K562 (cell line): ENCODE measurements at regions not wholly inside any gene's neighbourhood (a gene's known extent, or its start where the extent isn't known, plus 50 kb on each side); places are given as distances from the start of the nearest gene placed in this dataset.

ENCODE experiments used
- ATAC-seq: fragments of 200-7000 bp; cut with Tn5 transposase; 3 replicates; pipeline ENCODE4 v1.9.1; 2020; ENCODE audit warnings: moderate library complexity
- BruUV-seq: library from RNA; stranded (reverse); fragments of 400-500 nt; replicated peaks from 2 replicates; lab custom pipeline; 2021; lab: Mats Ljungman, UMichigan
- CTCF ChIA-PET: fragments of 300-600 bp; formaldehyde crosslinking; extraction: SDS; loops from one replicate; lab custom pipeline; 2021; ENCODE audit warnings: low intra/inter-chr PET ratio; lab: Yijun Ruan, JAX
- POLR2A ChIA-PET: fragments of 300-600, 350-650 bp; sonication (Branson Sonifier 250); formaldehyde crosslinking; extraction: SDS; loops from one replicate; lab custom pipeline; 2021; ENCODE audit warnings: antibody characterized with exemption, inconsistent platforms; lab: Yijun Ruan, JAX
- DNase-seq, 4 experiments: peaks; one replicate each; pipeline versions ENCODE4 v3.0.0 to v3.0.0-alpha.2; 2011 to 2018; ENCODE audit warnings: low spot score in 3 of 4, mixed read lengths in 3 of 4; ENCODE audit errors: extremely low read depth in 1 of 4
- FAIRE-seq: peaks from 2 replicates; lab custom pipeline; 2011; peaks lifted over from hg19 to GRCh38; lab: Jason Lieb, UNC
- H2AFZ ChIP-seq: 2 replicates; pipeline ENCODE4 v1.6.0; 2011; ENCODE audit warnings: low read depth, low read length, control low read depth, inconsistent platforms
- H3K27ac ChIP-seq: fragments of 200-600 bp; 3 replicates; pipeline ENCODE4 v1.8.0; 2011; ENCODE audit warnings: low read depth, mild to moderate bottlenecking, control low read depth, inconsistent platforms, low read length, moderate library complexity, mixed read lengths; ENCODE audit errors: extremely low read depth
- H3K27me3 ChIP-seq, 2 experiments: fragments of 300-600 bp in 1 of 2; 2 replicates in 1 of 2; 3 replicates in 1 of 2; pipeline versions ENCODE4 v1.6.0 to v1.8.0; 2011; ENCODE audit warnings: inconsistent platforms in 2 of 2, low read length in 2 of 2, mild to moderate bottlenecking in 1 of 2, mixed read lengths in 1 of 2, moderate library complexity in 1 of 2; ENCODE audit not compliant: control insufficient read depth in 2 of 2, insufficient read depth in 2 of 2
- H3K36me3 ChIP-seq: fragments of 300-600 bp; 3 replicates; pipeline ENCODE4 v1.8.0; 2011; ENCODE audit warnings: mild to moderate bottlenecking, low read length, inconsistent platforms; ENCODE audit not compliant: control insufficient read depth, insufficient read depth
- H3K4me1 ChIP-seq, 2 experiments: fragments of 200-600 bp in 1 of 2; replicated peaks in 1 of 2; 2 replicates in 1 of 2; 3 replicates in 1 of 2; pipeline versions ENCODE4 v1.5.1 to v1.8.0; 2011; ENCODE audit warnings: inconsistent platforms in 2 of 2, low read length in 2 of 2, mild to moderate bottlenecking in 1 of 2, mixed read lengths in 1 of 2, moderate library complexity in 1 of 2; ENCODE audit not compliant: control insufficient read depth in 2 of 2, insufficient read depth in 2 of 2
- H3K4me2 ChIP-seq: 2 replicates; pipeline ENCODE4 v1.6.1; 2011; ENCODE audit warnings: low read length, control low read depth, inconsistent platforms, mixed read lengths; ENCODE audit not compliant: insufficient read depth
- H3K4me3 ChIP-seq: fragments of 200-600 bp; sonication (generic), shearing (Covaris generic); 2 replicates; pipeline ENCODE4 v1.5.1; 2016; ENCODE audit warnings: control low read depth, inconsistent platforms
- H3K79me2 ChIP-seq: fragments of 200-600 bp; 3 replicates; pipeline ENCODE4 v1.8.0; 2011; ENCODE audit warnings: low read length, inconsistent platforms; ENCODE audit not compliant: control insufficient read depth, insufficient read depth
- H3K9ac ChIP-seq, 2 experiments: 2 replicates each; pipeline versions ENCODE4 v1.6.0 to v1.6.1; 2011; ENCODE audit warnings: low read depth in 2 of 2, low read length in 2 of 2, control low read depth in 1 of 2, inconsistent platforms in 1 of 2, mild to moderate bottlenecking in 1 of 2, mixed read lengths in 1 of 2; ENCODE audit not compliant: insufficient read depth in 1 of 2
- H3K9me1 ChIP-seq: one replicate; pipeline ENCODE4 v1.6.0; 2011; ENCODE audit warnings: inconsistent platforms, mild to moderate bottlenecking, low read length, moderate library complexity; ENCODE audit not compliant: control insufficient read depth, insufficient read depth
- H3K9me3 ChIP-seq: replicated peaks from 2 replicates; pipeline ENCODE4 v1.5.1; 2011; ENCODE audit warnings: low read depth, low read length, inconsistent platforms; ENCODE audit not compliant: control insufficient read depth, insufficient read depth
- H4K20me1 ChIP-seq: replicated peaks from 2 replicates; pipeline ENCODE4 v1.6.1; 2011; ENCODE audit warnings: low read length, inconsistent platforms, mixed read lengths; ENCODE audit not compliant: control insufficient read depth, insufficient read depth
- ATF6 ChIP-seq: sonication (generic); formaldehyde crosslinking; IDR thresholded peaks from 2 replicates; pipeline ENCODE4 v1.4.0; 2020; ENCODE audit warnings: mild to moderate bottlenecking, missing genetic modification reagents
- FIP1L1 ChIP-seq: fragments of 200-400 bp; formaldehyde crosslinking; IDR thresholded peaks from 2 replicates; pipeline ENCODE4 v1.6.1; 2018; ENCODE audit warnings: mild to moderate bottlenecking, low read depth, low read length; ENCODE audit not compliant: poor library complexity, severe bottlenecking
- IRF1 ChIP-seq: sonication (generic); formaldehyde crosslinking; IDR thresholded peaks from 2 replicates; pipeline ENCODE4 v1.8.0; 2022; ENCODE audit warnings: missing genetic modification reagents, mild to moderate bottlenecking, borderline replicate concordance
- NCOA6 ChIP-seq: fragments of 450-650 bp; IDR thresholded peaks from 2 replicates; pipeline ENCODE4 v1.6.1; 2017; ENCODE audit warnings: mild to moderate bottlenecking
- PCBP2 ChIP-seq: fragments of 200-400 bp; formaldehyde crosslinking; IDR thresholded peaks from 2 replicates; pipeline ENCODE4 v1.6.1; 2018; ENCODE audit warnings: low read length, low read depth, mild to moderate bottlenecking, moderate library complexity; ENCODE audit not compliant: poor library complexity, severe bottlenecking
- PHTF2 ChIP-seq: fragments of 250-450 bp; sonication (Bioruptor Pico); IDR thresholded peaks from 2 replicates; pipeline ENCODE4 v1.5.0; 2021; ENCODE audit warnings: mild to moderate bottlenecking
- RBM34 ChIP-seq: fragments of 200-400 bp; formaldehyde crosslinking; IDR thresholded peaks from 2 replicates; pipeline ENCODE4 v1.6.1; 2018; ENCODE audit warnings: low read length, borderline replicate concordance; ENCODE audit not compliant: insufficient read depth
- RBM39 ChIP-seq: fragments of 200-400 bp; formaldehyde crosslinking; optimal IDR thresholded peaks from 2 replicates; pipeline ENCODE3; 2018; ENCODE audit warnings: low read depth, low read length
- SMAD1 ChIP-seq: fragments of 150-350 bp; IDR thresholded peaks from 2 replicates; pipeline ENCODE4 v1.6.1; 2014; ENCODE audit warnings: low read length, low read depth; ENCODE audit not compliant: partially characterized antibody
- ZBTB1 ChIP-seq: sonication (generic); formaldehyde crosslinking; IDR thresholded peaks from 2 replicates; pipeline ENCODE4 v1.8.1; 2023; ENCODE audit warnings: missing genetic modification reagents, low read depth, mild to moderate bottlenecking, borderline replicate concordance
- ZBTB11 ChIP-seq, 3 experiments: fragments of 200-800 bp in 1 of 3; fragments of 250-450 bp in 1 of 3; fragments of 450-650 bp in 1 of 3; sonication (Bioruptor Pico) in 1 of 3; sonication (Bioruptor generic) in 1 of 3; formaldehyde crosslinking in 1 of 3; IDR thresholded peaks; 2 replicates each; pipeline versions ENCODE4 v1.6.1 to v1.8.0; 2016 to 2022; ENCODE audit warnings: mild to moderate bottlenecking in 2 of 3, missing genetic modification characterization in 2 of 3, missing compliant biosample characterization in 1 of 3, moderate library complexity in 1 of 3
- WGBS: fragments of 100-300 bp; shearing (Covaris generic); methylation state at CpG from one replicate; pipeline ENCODE4 v1.1.6; 2016; ENCODE audit warnings: low coverage, mixed read lengths; ENCODE audit not compliant: insufficient coverage; ENCODE audit errors: missing lambda C conversion rate; 5-methylcytosine and 5-hydroxymethylcytosine counted together
- in situ Hi-C: fragments of 300-500 bp; cut with MboI; formaldehyde crosslinking; loops from 4 replicates; pipeline ENCODE4 v1.15.0; 2018; ENCODE audit warnings: inconsistent platforms, mixed read lengths
- intact Hi-C: fragments of 100-400 bp; cut with micrococcal nuclease; formaldehyde crosslinking; loops from 2 replicates; pipeline ENCODE4 v1.14.2; 2022

GRCh38 chr7:80984619-80985018, 65.8 kb upstream of the SEMA3C start:
- no peak for ATAC-seq
- intact Hi-C loops, result no loop called here
- no peak for DNase-seq
- Histone ChIP-seq H3K4me3 (no peak overlapping the region), H3K27me3 (no peaks in the 10 kb centered on the region), H3K4me1 (no peaks in the 10 kb centered on the region), H4K20me1 (no peaks in the 10 kb centered on the region), H3K9me3 (no peaks in the 10 kb centered on the region), H3K9me1 (no peaks in the 10 kb centered on the region), H3K9ac (no peak overlapping the region), H2AFZ (no peak overlapping the region), H3K4me2 (no peak overlapping the region), H3K27ac (no peak overlapping the region), H3K79me2 (no peaks in the 10 kb centered on the region), H3K36me3 (no peaks in the 10 kb centered on the region)
- CTCF ChIA-PET, result no interaction called here
- in situ Hi-C loops, result no loop called here
- POLR2A ChIA-PET, result no interaction called here
- no peak for TF ChIP-seq RBM39
- TF ChIP-seq ZBTB1 (CRISPR knock-in tag), result no peak
- no peak for TF ChIP-seq ATF6
- TF ChIP-seq PHTF2, result no peak
- no peak for TF ChIP-seq IRF1 (CRISPR knock-in tag)
- no peak for TF ChIP-seq PCBP2
- no peak for TF ChIP-seq ZBTB11 (CRISPR knock-in tag; IDR thresholded peaks at IDR 0.05)
- TF ChIP-seq NCOA6, result no peak
- TF ChIP-seq SMAD1, result no peak
- TF ChIP-seq FIP1L1, result no peak
- TF ChIP-seq RBM34, result no peak
- 5% methylated on average over 1 of the region's 1 CpG for WGBS
- FAIRE-seq, result no peak
- BruUV-seq, result no TSS peak
